ENCODE measurements at regions not wholly inside any gene's neighbourhood (a gene's known extent, or its start where the extent isn't known, plus 50 kb on each side); places are given as distances from the start of the nearest gene placed in this dataset.
A peak's percentile ranks its signal among the peaks of the same experiment; 100 is the strongest.

- Mint-ChIP-seq H3K36me3 (ENCODE audit: low read depth) (no peaks in the 10 kb centered on the region), H3K27me3 (ENCODE audit: low read depth) (peaks cover 39% of the 10 kb centered on the region), H3K4me3 (no peak overlapping the region), H3K27ac (no peak overlapping the region), H3K9me3 (no peaks in the 10 kb centered on the region), H3K4me1 (peaks cover 9% of the 10 kb centered on the region)
- TF ChIP-seq CTCF (IDR thresholded peaks at IDR 0.05; ENCODE audit: unreplicated experiment in 3 of 3), result no peak
Observed at GRCh38 chr11:119476038-119476437, 53.1 kb upstream of the THY1 start.

- no peak overlapping the region for H3K4me3 Mint-ChIP-seq
- H3K27ac Mint-ChIP-seq, result no peak overlapping the region
- peaks cover 13% of the 10 kb centered on the region for H3K4me1 Mint-ChIP-seq
Observed at GRCh38 chr11:119474682-119475596, 52.0 kb upstream of the THY1 start.

GRCh38 chr11:119473901-119474681 lies 51.1 kb upstream of the THY1 start:
- no peak overlapping the region for H3K4me3 Mint-ChIP-seq
- no peak for TF ChIP-seq CTCF (IDR thresholded peaks at IDR 0.05; ENCODE audit: unreplicated experiment in 3 of 3)
- no peaks in the 10 kb centered on the region for H3K9me3 Mint-ChIP-seq
- no peaks in the 10 kb centered on the region for H3K36me3 Mint-ChIP-seq (ENCODE audit: low read depth)
- peaks cover 33% of the 10 kb centered on the region for H3K27me3 Mint-ChIP-seq (ENCODE audit: low read depth)
- H3K4me1 Mint-ChIP-seq, result peaks cover 13% of the 10 kb centered on the region
- no peak overlapping the region for H3K27ac Mint-ChIP-seq

More at GRCh38 chr11:119474682-119475596, 52.0 kb upstream of the THY1 start:
- Mint-ChIP-seq H3K36me3 (ENCODE audit: low read depth) (no peaks in the 10 kb centered on the region), H3K27me3 (ENCODE audit: low read depth) (peaks cover 33% of the 10 kb centered on the region), H3K9me3 (no peaks in the 10 kb centered on the region)
- peak; percentile 92 to 95 (median 94) for TF ChIP-seq CTCF (IDR thresholded peaks at IDR 0.05; ENCODE audit: unreplicated experiment in 3 of 3)

- TF ChIP-seq CTCF (IDR thresholded peaks at IDR 0.05; ENCODE audit: unreplicated experiment in 3 of 3), result no peak
- H3K27ac Mint-ChIP-seq, result no peak overlapping the region
Observed at GRCh38 chr11:119473226-119473625, 50.3 kb upstream of the THY1 start.

GRCh38 chr11:119472856-119473222 lies 49.9 kb upstream of the THY1 start:
- H3K27ac Mint-ChIP-seq, result no peak overlapping the region
- H3K4me1 Mint-ChIP-seq, result peaks cover 13% of the 10 kb centered on the region
- peaks cover 33% of the 10 kb centered on the region for H3K27me3 Mint-ChIP-seq (ENCODE audit: low read depth)
- H3K9me3 Mint-ChIP-seq, result peaks cover 1% of the 10 kb centered on the region
- TF ChIP-seq CTCF (IDR thresholded peaks at IDR 0.05; ENCODE audit: unreplicated experiment in 3 of 3), result no peak
- H3K36me3 Mint-ChIP-seq (ENCODE audit: low read depth), result no peaks in the 10 kb centered on the region
- H3K4me3 Mint-ChIP-seq, result no peak overlapping the region

More at GRCh38 chr11:119473226-119473625, 50.3 kb upstream of the THY1 start:
- H3K4me1 Mint-ChIP-seq, result peaks cover 13% of the 10 kb centered on the region
- H3K4me3 Mint-ChIP-seq, result no peak overlapping the region
- H3K9me3 Mint-ChIP-seq, result no peaks in the 10 kb centered on the region
- H3K27me3 Mint-ChIP-seq (ENCODE audit: low read depth), result peaks cover 33% of the 10 kb centered on the region
- no peaks in the 10 kb centered on the region for H3K36me3 Mint-ChIP-seq (ENCODE audit: low read depth)
